Small intestine (tissue), 7 donors: ENCODE measurements at regions not wholly inside any gene's neighbourhood (a gene's known extent, or its start where the extent isn't known, plus 50 kb on each side); places are given as distances from the start of the nearest gene placed in this dataset.

Experiments used
- DNase-seq, 2 donors: peaks; one replicate each; pipeline versions ENCODE4 v3.0.0 to v3.0.0-alpha.2; 2013
- FAIRE-seq: peaks from 2 replicates; lab custom pipeline; 2012; peaks lifted over from hg19 to GRCh38; lab: Jason Lieb, UNC
- H3K27ac ChIP-seq, 3 donors: one replicate each; pipeline ENCODE4 v1.5.1; 2013; ENCODE audit warnings: low read length in 2 of 3, mild to moderate bottlenecking in 2 of 3, control low read depth in 1 of 3, inconsistent platforms in 1 of 3, low read depth in 1 of 3, moderate library complexity in 1 of 3
- H3K27me3 ChIP-seq, 3 donors: one replicate each; pipeline ENCODE4 v1.6.1; 2013; ENCODE audit warnings: low read length in 3 of 3, inconsistent platforms in 1 of 3; ENCODE audit not compliant: control insufficient read depth in 3 of 3, insufficient read depth in 3 of 3
- H3K36me3 ChIP-seq, 3 donors: one replicate each; pipeline ENCODE4 v1.6.1; 2013; ENCODE audit warnings: low read length in 3 of 3, inconsistent platforms in 1 of 3, low read depth in 1 of 3, mild to moderate bottlenecking in 1 of 3, moderate library complexity in 1 of 3; ENCODE audit not compliant: control insufficient read depth in 3 of 3, insufficient read depth in 2 of 3
- H3K4me1 ChIP-seq, 3 donors: one replicate each; pipeline ENCODE4 v1.6.1; 2013; ENCODE audit warnings: low read length in 2 of 3, inconsistent platforms in 1 of 3, low read depth in 1 of 3, mild to moderate bottlenecking in 1 of 3, moderate library complexity in 1 of 3; ENCODE audit not compliant: control insufficient read depth in 3 of 3, insufficient read depth in 2 of 3
- H3K4me3 ChIP-seq, 3 donors: one replicate each; pipeline ENCODE4 v1.5.1; 2013; ENCODE audit warnings: low read length in 3 of 3, control low read depth in 1 of 3, inconsistent platforms in 1 of 3, low read depth in 1 of 3, mild to moderate bottlenecking in 1 of 3, moderate library complexity in 1 of 3
- H3K9me3 ChIP-seq, 2 donors: one replicate each; pipeline ENCODE4 v1.6.1; 2013; ENCODE audit warnings: low read depth in 1 of 2, low read length in 1 of 2; ENCODE audit not compliant: control insufficient read depth in 2 of 2, insufficient read depth in 1 of 2
- WGBS, 3 donors: extraction: QIAGEN DNeasy Blood & Tissue Kit; methylation state at CpG; one replicate each; pipeline ENCODE4 v1.1.7; 2013; 5-methylcytosine and 5-hydroxymethylcytosine counted together
- donor health status: healthy with polysubstance abuse.
- donor health status: control.
- donor health status: control.
- donor health status: Bipolar disorder and iron deficiency.
- donor health status: healthy.

DNA sequence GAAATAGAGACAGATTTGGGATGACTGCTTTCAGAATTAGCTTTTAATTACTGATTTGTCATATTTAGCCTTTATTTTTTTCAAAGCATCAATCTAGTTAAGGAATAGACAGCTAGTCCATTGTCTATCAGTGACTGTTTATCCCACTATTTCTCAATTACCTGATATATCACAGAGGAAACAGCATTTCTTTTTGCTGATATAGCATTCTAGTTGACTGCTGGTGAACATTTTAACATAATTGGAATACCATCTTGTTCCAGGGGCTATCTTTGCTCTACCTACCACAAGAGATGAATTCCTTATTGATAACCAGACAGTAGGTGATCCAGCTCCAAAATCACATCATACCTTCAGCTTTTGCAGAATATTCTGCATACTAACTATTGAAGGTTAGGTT, 982.7 kb downstream of the SQOR start:
- Histone ChIP-seq H3K4me1 (no peaks in the 10 kb centered on the region), H3K27me3 (no peaks in the 10 kb centered on the region), H3K27ac (no peak overlapping the region), H3K4me3 (no peak overlapping the region), H3K36me3 (no peaks in the 10 kb centered on the region), H3K9me3 (no peaks in the 10 kb centered on the region)
- no peak for FAIRE-seq
- DNase-seq: no peak

DNA sequence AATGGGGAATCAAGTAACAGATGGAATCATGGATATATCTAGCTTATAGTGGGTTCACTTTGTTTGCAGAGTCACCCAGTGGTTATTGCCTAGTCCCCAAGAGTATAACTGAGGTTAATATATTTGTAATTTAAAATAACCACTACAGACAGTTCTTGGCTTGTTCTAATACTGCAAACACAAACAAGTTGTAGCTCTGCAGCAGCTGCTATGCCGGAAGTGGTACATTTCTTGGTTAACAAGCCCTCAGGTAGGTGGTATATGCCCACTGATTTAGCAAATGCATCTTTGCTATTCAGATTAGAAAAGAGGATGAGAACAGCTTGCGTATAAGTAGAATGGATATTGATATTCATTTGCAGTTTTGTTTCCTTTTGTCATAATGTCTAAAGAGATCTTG, 984.2 kb downstream of the SQOR start:
- Histone ChIP-seq H3K27ac (no peak overlapping the region), H3K27me3 (no peaks in the 10 kb centered on the region), H3K4me1 (no peaks in the 10 kb centered on the region), H3K36me3 (no peaks in the 10 kb centered on the region), H3K9me3 (no peaks in the 10 kb centered on the region), H3K4me3 (no peak overlapping the region)
- FAIRE-seq: no peak
- no peak for DNase-seq
- WGBS, 3 donors: 57 to 90% (median 82%) methylated on average over 2 of the region's 2 CpGs

DNA sequence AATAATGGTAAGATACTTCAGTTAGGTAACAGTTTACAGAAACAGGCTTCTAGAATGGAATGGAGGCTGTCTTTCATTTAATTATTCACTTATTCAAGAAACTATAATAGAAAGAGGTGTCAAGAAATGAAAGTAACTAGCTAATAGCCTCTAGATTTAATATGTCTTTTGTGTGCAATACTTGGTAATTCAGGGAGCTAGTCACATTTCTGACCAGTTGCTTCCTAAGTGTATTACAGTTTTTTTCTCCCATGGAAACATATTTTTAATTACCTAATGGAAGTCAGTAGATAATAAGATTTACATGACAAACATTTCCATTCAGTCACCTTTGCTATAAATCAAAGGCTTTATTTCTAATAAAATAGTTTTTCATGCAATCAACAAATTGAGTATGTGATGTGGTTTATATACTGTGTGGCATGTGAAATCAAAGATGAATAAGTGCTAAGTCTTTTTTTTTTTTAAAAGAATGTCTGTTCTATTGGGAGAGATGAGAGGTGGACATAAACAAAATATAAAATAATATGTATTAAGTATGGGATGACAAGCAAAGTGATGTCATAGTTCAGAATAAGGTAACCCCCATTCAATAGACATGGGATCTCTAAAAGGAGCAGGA, 985.7 kb downstream of the SQOR start:
- H3K4me1 ChIP-seq: no peaks in the 10 kb centered on the region
- H3K27me3 ChIP-seq: no peaks in the 10 kb centered on the region
- H3K27ac ChIP-seq: no peak overlapping the region
- no peaks in the 10 kb centered on the region for H3K9me3 ChIP-seq
- FAIRE-seq (no peak), DNase-seq (no peak)
- H3K4me3 ChIP-seq: no peak overlapping the region
- no peaks in the 10 kb centered on the region for H3K36me3 ChIP-seq

DNA sequence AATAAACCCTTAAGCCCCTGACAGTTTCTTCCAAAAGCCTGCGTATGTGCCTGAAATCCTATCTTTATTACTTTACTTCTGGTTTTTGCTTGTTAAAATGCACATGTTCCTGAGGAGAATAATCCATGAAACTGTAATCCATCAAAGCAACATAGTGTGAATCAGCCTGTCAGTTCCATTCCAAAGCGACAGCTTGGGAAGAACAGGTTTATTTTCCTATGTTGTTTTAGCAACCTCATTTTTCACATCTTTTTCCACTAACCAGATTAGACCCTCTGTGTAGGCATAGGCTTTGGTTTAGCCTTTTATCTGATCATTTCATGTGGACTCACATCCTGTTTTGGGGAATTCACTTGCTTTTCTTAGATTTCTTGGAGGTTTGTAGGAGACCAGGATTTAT, 988.0 kb downstream of the SQOR start:
- H3K36me3 ChIP-seq: no peaks in the 10 kb centered on the region
- DNase-seq: no peak
- WGBS, 3 donors: 70 to 76% (median 73%) methylated on average over 2 of the region's 2 CpGs
- H3K4me1 ChIP-seq: no peaks in the 10 kb centered on the region
- peaks cover 0 to 4% of the 10 kb centered on the region in 2 donors for H3K9me3 ChIP-seq
- no peak for FAIRE-seq
- H3K27me3 ChIP-seq: no peaks in the 10 kb centered on the region
- H3K4me3 ChIP-seq: no peak overlapping the region
- no peak overlapping the region for H3K27ac ChIP-seq

DNA sequence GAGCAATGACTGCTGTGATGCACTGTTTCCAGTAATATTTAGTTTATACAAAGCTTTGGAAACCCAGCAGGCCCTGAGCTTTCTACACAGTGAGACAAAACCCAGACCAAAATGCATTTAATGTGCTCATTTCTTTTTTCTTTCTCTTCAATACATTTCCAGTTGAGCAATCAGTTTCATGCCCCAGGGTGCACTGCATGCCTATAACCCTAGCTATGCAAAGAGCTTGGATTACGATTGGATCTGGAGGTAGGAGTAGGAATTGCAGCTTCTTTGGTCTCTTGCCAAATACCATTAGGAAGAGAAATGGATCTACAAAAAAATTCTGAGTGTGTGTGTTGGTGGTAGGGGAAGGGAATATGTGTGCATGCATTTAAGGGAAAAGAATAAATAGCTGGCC, 1001.4 kb downstream of the SQOR start:
- no peak overlapping the region for H3K4me3 ChIP-seq
- H3K4me1 ChIP-seq: no peaks in the 10 kb centered on the region
- H3K36me3 ChIP-seq: no peaks in the 10 kb centered on the region
- WGBS, 3 donors: 41 to 53% (median 53%) methylated on average over 1 of the region's 1 CpG
- H3K9me3 ChIP-seq: no peaks in the 10 kb centered on the region
- no peak for FAIRE-seq
- no peak for DNase-seq
- no peak overlapping the region for H3K27ac ChIP-seq
- H3K27me3 ChIP-seq: no peaks in the 10 kb centered on the region

DNA sequence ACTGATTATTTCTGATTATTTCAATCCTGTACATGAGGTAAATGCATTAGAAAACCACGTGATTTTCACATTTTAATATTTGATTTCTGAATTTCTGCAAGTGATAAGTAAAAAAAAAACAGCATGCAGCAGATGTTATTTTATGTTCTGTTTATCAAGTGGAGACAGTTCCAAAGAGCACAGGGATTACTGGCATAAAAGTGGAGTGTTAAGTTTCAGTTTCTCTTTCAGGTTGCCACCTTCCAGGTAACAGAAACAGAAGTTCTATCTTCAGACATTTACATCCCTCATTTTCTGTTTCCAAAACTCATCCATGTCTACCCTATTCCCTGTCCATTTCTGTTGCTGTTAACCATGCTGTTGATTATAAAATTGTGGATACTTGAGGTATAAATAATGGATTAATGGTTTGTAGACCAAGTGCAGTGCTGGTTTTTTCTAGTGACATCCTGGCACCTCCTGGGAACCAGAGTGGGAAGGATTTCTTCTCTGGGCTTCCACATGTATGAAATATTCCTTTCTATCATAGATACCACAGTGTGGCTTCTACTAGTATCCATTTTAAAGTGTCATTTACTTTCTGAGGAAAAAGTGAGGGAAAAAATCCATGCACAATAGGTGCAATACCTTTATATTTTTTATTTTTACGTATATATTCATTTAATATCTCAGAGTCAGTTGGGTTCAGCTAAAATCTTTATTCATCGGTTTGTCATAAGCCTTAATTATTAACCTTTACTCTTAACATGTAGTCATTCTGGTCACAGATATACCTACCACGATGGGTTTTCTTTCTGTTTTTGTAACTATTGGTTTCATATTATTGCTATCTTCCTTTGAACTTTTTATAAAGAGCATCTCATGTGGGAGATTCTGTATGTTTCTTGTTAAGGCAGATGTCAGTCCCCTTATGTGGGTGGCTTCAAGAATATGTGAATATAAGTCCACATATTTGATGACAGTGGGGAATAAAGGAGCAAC, 1010.0 kb downstream of the SQOR start:
- H3K4me3 ChIP-seq: no peak overlapping the region
- no peaks in the 10 kb centered on the region for H3K9me3 ChIP-seq
- WGBS, 3 donors: 22 to 57% (median 38%) methylated on average over 4 of the region's 4 CpGs
- H3K27me3 ChIP-seq: no peaks in the 10 kb centered on the region
- H3K36me3 ChIP-seq: no peaks in the 10 kb centered on the region
- peak; percentile 76 to 82 for DNase-seq
- H3K27ac ChIP-seq: peak overlapping the region in 1 of 3 donors; percentile 26
- peaks cover 0 to 4% (median 2%) of the 10 kb centered on the region in 3 donors for H3K4me1 ChIP-seq
- no peak for FAIRE-seq

DNA sequence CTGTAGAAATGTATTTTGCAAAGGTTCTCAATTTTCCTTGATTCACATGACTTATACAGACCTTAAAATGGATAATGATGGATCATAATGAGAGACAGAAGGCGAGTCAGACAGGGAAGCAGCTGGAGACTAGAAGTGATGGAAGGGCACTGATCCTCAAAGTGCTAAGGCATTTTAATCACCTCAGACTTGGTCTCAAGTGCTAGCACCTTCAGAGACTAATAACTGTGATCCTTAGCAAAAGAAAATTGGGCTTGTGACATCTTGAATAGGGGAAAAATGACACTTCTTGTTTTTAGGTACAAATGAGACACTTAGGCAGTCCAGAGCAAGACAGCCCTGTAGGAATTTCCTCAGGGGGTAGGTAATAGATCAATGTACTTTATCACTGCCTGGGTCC, 1011.7 kb downstream of the SQOR start:
- FAIRE-seq (no peak), DNase-seq (no peak)
- Histone ChIP-seq H3K36me3 (no peaks in the 10 kb centered on the region), H3K27ac (no peak overlapping the region), H3K4me3 (no peak overlapping the region), H3K4me1 (peaks cover 0 to 4% (median 2%) of the 10 kb centered on the region in 3 donors), H3K27me3 (no peaks in the 10 kb centered on the region), H3K9me3 (no peaks in the 10 kb centered on the region)
- 77 to 92% (median 83%) methylated on average over 1 of the region's 1 CpG for WGBS, 3 donors

DNA sequence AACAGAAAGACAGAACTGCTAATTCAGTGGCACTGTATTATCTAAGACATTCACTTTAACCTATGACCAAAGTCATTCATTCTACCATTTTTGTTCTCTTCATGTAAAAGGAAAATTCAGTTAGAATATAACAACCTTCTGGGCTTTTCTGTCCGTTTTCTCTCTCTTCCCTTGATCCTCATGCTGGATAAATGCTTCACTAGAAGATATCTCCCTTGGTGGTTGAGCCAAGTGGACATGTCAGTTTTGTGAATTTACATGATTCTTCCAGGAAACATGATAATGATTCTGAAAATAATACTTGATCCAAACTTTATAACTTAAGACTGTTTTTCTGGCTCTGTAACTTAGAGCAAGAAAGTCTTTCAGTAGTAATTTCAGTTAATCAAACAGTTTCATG, 1012.2 kb downstream of the SQOR start:
- FAIRE-seq (no peak), DNase-seq (no peak)
- Histone ChIP-seq H3K9me3 (no peaks in the 10 kb centered on the region), H3K27ac (no peak overlapping the region), H3K4me1 (peaks cover 0 to 4% (median 2%) of the 10 kb centered on the region in 3 donors), H3K4me3 (no peak overlapping the region), H3K27me3 (no peaks in the 10 kb centered on the region), H3K36me3 (no peaks in the 10 kb centered on the region)
- 58 to 84% (median 62%) methylated on average over 1 of the region's 1 CpG for WGBS, 3 donors
